ENCODE measurements at regions not wholly inside any gene's neighbourhood (a gene's known extent, or its start where the extent isn't known, plus 50 kb on each side); places are given as distances from the start of the nearest gene placed in this dataset.

DNA sequence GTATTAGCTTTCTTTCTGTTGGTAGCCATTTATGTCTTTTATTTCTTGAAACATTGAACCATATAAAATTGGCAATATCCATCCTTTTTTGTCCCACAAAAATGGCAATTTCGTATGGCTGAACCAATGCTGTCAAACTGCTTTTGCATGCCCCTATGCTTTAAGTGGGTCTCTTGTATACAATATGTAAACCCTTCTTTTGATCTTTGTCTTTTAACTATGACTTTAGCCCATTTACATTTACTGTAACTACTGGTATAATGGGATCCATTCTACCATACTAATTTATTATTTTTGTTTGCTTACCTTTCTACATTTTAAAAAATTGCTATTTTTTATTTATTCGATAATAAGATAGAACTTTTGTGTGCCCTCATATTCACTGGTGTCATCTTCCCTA lies 93.4 kb downstream of the TENT4A start:
- intact Hi-C loops (cut with DNase I), result no loop called here
- DNase-seq (ENCODE audit: low spot score), result no peak

DNA sequence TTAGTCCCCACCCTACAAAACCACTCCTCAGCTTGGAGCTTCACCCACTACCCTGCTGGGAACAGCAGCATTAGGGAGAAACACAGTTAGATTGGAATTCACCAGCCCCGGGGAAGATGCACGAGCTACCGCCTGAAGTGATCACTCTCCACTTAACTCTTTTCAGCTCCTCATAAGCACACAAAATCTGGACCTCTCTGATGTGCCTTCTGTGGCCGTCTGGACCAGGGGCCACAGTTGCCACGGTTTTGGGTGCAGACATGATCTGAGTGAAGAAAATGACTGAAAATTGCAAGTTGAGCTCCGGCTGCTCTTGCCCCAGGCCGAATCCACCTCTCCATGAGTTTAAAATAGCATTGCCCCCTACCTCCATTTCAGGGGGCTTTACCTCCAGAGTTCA lies 95.2 kb downstream of the TENT4A start:
- DNase-seq (ENCODE audit: low spot score), result no peak
- intact Hi-C loops (cut with DNase I), result no loop called here

DNA sequence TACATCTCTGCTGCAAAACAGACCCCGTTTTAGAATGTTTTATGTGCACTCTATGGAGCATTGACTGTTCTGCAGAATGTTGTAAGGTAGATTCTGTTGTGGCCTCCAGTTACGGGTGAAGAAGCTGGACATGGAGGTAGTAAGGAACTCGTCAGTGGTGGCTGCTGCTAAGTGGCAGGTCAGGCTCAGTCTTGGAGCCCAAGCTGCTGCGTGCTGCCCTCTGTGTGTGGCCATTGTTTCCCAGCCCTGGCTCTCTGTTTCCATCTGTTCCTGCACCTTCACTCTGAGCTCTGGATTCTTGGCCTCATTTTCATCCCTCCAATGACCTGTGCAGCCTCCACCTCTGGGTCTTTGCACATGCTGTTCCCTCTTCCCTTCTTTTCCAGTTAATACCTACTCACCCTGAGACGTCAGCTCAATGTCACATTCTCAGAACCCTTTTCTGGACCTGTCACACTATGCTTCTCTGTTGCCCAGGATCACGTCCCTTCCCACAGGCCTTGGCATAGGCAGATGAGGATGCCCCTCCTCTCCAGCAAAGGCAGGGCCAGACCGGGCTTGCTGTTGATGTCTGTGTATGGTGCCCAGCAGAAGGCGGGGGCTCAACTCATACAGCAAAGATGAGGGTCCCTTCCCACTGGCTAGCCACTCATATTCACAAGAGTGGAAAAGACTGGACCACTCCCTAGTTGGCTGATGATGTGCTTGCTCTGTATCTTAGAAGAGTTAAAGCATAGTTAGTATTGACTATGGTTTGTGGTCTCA lies 97.6 kb downstream of the TENT4A start:
- intact Hi-C loops (cut with DNase I), result no loop called here

DNA sequence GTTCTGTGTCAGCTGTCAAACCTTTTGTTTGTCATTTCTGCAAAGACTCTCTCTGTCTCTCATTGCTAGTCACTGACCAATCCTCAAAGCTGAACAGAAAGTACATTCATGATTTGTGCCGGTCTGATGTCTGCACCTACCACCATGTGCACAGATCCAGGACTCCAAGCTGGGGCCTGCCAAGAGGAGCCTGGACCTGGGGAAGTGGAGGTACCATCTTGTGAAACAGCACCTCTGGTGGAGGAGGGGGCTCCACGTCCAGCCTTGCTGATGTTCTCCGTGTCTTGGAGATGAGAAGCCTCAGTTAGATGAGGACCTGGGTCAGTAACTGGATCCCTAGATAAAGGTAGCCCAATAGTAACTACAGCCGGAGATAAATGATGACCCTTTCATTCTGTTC lies 98.9 kb downstream of the TENT4A start:
- DNase-seq (ENCODE audit: low spot score), result no peak
- intact Hi-C loops (cut with DNase I), result no loop called here

More for the DNA sequence above, 97.6 kb downstream of the TENT4A start:
- DNase-seq (ENCODE audit: low spot score), result no peak

DNA sequence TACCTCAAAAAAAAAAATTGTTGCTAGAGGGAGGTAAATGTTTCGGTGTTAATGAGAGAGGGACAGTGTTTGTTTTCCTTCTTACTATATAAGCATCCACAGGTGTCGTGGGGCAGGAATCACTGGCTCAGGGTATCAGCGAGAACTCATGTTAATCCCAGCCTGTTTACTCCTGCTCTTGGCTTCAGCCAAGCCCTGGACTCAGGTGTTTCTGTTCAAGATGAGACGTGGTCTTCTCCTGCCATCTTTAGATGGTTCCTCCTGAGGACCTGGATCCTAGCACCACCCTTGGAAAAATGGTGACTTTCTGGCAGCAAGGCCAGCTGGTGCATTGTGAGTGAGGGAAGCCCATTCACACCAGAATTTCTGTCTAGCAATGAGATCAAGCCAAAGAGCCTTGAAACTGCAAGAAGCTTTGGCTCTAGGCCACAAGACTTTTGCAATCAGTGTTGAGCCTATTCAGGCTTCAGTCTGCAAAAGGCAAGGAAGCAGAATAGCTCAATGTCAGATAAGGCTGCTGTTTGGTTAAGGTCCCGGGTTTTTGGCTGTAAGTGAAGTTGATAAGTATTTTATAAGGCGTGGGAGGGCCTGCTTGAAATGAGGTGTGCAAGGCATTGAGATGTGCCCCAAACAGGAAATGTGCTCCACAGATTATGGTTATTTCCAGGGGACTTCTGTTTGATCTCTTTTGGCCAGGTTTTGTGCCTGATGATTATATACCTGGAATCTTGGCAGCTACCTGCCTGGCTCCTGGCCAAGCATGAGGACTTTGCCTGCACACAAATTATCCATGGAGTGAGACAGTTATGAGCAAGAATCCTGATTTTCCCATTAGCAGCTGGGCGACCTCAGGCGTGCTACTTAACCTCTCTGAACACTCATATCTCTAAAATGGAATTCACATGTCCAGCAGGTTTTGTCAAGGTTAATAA lies 99.8 kb downstream of the TENT4A start:
- no peak for DNase-seq (ENCODE audit: low spot score)
- intact Hi-C loops (cut with DNase I), result no loop called here

DNA sequence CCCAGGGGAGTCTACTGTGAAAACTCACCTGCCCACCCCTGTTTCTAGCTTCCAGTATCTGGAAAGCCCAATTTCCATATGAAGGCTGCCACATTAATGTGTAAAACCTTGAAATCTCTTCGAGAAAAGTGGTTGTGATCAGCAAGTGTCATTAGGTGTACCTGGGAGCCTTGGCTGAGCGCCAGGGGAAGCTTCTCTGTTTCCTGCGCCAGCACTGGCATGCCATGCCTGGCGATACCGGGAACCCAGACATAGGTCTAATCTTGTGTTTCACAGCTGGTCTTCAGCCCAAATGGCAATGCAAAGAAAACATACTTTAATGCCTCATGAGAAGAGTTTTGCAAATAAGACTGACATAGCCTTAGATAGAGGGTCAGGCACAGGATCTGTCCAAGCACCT lies 101.6 kb downstream of the TENT4A start:
- intact Hi-C loops (cut with DNase I), result no loop called here

DNA sequence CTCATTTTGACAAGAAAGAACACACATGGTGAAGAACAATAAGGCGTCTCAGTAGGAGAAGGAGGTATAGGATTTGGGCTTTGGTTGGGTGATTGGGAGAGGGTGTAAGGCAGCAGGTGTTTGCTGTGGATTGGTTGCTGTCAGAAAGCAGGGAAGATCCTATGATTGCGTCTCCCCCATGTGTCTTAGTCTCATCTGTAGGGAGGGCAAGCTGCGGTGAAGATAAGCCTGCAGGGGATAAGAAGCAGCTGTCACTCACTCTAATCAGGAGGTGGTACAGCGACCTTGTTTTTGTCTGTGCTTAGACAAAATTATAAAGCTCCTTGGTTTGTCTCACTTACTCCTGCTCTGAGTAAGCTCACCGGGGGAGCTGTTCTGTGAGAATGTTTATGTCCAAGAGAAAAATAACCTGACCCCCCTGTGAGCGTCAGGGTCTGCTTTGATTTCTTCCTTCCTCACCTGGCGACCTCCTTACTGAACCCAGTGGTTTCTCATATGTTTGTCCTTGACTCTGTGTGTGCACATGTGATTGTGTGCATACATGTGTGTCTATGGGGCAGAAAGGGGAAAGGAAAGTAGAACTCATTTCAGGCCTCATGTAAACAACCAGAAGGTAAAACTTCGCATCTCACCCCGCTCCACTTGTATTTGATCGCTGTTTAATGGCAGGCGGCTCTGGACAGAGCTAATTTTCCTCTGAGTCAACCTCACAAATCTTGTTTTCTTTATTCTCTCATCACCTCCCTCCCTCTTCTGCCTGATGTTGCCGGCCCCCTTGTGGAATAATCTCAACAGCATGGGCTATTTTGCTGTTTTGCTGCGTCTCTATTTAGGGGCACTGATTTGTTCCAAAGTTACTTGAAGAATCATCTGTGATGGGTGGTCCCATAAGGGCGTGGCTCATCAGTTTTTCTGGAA lies 105.6 kb downstream of the TENT4A start:
- no peak for DNase-seq (ENCODE audit: low spot score)
- intact Hi-C loops (cut with DNase I), result no loop called here

More for the DNA sequence above, 101.6 kb downstream of the TENT4A start:
- no peak for DNase-seq (ENCODE audit: low spot score)

DNA sequence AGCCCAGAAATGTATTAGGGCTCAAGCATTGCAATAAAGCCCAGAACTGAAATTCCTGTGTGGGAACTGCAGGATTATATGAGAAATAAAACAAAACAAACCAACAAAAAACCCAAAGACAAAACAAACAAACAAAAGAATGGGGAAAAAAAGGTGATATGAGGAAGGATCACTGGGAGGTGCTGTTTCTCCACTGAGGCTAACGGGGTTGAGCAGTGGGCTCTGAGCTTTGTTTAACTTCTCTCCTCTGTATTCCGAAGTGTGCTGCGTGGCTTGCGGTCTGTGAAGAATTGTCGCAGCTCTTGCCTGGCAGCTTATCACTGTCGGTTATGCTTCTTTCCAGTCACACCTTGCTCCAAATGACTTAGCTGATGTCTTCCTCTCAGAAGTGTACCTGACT lies 106.3 kb downstream of the TENT4A start:
- intact Hi-C loops (cut with DNase I), result no loop called here
- DNase-seq (ENCODE audit: low spot score), result no peak

DNA sequence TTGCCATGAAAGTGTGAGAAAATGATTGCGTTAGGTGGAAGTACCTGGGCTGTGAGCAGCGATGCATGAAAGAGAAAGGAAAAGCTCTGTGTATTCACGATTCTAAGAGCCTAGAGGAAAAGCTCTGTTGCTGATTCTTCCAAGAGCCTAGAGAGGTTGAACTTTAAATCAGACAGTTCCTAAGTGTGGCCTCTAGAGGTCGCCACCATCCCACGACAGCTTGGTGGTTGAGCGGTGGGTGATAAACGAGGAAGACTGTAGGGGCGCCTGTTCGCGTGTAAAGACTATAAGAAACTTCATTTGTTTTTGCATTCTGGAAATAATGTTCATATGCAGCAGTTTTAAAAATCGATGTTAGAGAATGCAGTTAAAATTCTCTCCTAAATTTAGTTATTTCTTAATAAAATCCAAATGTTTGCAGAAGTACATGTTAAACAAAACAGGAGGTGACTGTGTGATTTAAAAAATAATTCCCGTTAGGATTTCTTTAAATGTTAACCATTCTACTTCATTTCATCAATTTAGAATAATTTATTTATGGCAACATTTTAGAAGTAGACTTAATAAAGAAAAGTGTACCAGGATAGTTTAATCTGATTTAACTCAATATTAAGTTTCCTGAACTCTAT lies 107.7 kb downstream of the TENT4A start:
- intact Hi-C loops (cut with DNase I), result no loop called here
- no peak for DNase-seq (ENCODE audit: low spot score)

DNA sequence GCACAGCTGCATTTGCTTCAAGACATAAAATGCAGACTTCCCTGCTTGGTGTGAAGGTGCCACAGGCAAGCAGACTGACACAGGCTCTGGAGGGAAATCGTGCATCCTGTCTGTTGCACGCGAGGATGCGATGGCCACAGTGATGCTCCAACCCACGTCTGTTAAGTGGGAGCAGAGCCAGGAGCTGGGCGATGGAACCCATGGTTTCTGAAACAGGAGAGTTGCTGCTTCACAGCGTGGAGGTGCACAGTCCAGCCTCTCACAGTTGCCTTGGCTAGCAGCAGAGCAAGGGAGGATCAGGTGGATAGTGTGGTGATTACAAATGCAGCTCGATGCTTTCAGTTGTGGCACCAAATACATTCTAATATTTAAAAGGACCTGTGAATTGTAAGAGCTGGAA lies 108.8 kb downstream of the TENT4A start:
- DNase-seq (ENCODE audit: low spot score), result no peak
- intact Hi-C loops (cut with DNase I), result no loop called here

DNA sequence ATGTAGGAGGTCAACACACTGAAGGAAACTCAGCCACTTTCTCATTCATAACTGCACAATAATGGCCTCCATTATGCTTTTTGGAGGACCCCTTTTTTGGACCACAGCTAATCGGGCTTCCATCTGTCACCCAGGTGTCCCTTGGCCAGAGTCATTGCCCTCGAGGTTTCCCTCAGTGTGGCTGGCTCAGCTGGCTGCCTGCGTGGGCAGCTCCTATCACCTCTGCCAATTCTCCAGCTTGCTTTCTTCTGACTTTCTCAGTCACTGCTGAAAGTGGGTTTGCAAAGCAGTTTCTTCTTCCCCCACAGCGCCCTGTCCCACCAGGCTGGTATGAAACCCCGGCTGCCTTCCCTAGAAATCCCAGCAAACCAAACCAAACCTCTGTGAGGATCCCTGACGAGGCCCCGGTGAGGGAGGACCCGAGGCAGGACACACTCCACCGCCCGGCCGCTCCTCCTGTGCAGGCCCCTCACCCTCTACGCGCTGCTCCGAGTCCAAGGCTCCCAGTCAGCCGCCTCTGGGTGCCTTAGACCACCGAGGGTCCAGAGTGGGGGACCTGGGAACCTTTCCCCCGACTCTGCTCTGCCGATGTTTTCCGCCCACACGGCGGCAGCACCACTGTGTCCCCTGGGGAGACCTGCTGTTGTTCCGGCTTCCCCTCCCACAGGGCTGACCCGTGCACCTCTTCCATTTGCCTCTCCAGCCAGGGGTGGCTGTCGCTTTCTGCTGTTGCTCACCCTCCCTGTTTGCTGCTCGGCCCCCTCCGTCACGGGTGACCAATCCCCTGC lies 109.5 kb downstream of the TENT4A start:
- no peak for DNase-seq (ENCODE audit: low spot score)
- intact Hi-C loops (cut with DNase I), result no loop called here

DNA sequence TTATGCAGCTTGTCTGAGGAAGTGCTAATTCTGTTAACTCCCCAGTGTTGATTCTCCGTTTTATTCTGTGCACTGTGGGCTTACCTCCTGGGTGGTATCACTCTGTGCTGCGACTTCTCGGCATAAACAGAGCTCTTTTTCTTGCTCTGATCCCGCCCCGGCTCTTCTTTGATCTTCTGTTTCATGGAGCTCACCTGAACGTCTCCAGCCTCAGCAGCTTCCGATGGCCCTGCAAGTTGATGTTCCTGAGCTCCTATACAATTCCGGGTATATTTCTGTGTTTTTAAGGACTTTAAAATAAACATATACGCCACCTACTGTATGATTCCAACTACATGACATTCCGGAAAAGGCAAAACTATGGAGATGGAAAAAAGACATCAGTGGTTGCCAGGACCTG lies 110.8 kb downstream of the TENT4A start:
- intact Hi-C loops (cut with DNase I), result no loop called here
- no peak for DNase-seq (ENCODE audit: low spot score)

DNA sequence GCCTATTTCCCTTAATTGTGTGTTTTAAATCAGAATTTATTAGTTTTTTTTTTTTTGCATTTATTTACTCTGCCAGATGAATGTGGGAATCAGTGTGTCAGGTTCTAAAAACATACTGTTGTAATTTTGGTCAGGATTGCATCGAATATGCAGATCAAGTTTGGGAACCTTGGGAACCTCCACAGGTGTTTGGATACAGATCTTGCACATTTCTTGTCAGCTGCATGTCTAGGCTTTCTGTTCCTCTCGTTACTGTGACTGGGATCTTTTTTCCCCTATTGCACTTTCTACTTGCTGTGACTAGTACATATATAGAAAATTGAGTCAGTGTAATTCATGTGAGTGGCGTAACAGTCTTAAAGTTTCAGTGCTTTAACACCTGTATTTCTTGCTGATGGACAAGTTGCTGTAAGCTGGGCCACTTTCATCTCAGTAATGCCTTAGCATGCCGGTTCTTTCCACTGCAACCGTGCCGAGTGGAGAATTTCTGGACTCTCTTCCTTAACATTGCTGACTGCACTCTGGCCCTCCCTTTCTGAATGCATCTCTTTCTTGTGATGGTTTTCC lies 112.5 kb downstream of the TENT4A start:
- intact Hi-C loops (cut with DNase I), result no loop called here
- DNase-seq (ENCODE audit: low spot score), result no peak

DNA sequence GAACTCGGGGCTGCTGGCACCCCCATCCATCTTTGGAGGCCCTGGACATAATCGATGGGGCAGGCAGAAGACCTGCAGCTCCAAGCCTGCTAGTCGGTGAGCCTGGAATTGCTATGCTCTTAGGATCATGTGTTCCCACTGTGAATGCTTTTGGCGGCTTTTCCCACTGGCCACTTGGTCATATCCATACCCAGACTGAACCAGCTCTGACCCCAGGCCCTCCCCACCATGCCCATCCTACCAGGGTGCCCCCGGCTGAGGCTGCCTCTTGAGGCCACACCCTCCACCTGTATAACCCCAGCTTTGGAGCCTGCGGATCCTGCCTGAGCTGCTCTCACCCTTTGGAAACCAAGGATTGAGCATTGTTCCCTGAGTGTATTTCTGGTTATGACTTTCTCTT lies 113.5 kb downstream of the TENT4A start:
- intact Hi-C loops (cut with DNase I), result no loop called here
- DNase-seq (ENCODE audit: low spot score), result no peak

DNA sequence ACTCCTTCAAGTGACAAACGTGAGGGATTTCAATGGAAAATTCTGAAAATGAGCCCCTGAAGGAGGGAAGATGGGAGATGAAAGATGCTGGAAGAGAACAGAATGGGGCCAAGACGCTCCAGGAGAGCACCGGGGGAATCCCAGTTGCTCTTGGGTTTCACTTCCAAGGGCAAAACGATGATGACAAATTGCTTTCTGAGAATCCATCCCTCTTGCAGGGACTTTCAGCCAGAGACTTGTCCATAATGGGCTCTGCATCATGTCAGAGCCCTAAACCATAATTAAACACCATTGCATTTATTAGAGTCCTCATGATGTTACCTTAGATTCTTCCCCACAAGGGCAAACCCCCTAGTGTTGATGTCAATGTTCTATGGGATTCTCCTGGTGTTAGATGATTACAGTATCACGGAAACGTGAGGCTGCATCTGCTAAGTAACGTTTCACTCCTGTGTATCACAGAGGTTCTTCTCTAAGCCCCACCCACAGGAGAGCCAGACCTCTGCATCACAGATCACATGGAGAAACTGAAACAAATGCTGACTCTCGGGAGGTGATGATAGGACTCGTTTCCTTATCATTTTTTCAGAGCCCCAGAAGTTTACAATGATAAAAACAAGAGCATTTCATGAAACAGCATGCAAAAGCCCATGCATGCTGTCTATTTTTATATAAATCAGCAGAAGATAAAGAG lies 114.4 kb downstream of the TENT4A start:
- no peak for DNase-seq (ENCODE audit: low spot score)
- intact Hi-C loops (cut with DNase I), result no loop called here

DNA sequence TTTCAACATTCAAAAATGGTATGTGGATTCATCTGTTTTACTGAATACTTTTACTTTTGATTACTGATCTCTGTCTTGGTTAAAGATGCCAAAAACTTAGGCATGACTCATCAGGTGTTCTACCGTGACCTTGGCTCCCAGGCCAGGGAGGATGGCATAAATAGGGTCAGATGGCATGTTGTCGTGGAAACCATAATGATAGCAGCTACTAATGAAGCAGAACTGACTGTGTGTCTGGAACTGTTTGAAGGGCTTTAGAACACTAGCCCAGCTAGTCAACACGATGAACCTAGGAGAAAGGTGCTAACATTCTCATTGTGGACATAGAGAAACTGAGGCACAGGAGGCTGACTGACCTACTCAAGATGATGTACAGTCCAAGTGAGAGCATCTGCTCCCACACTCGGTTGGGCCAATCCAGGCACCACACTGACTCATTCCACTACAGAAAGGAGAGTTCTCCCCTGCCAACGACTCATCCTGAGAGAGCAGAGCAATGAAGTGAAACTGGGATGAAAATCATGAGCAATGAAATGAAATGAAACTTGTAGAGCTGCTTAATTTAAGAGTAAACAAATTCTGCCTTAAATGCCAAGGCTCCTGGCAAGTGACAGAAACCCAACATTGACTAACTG lies 116.0 kb downstream of the TENT4A start:
- no peak for DNase-seq (ENCODE audit: low spot score)
- intact Hi-C loops (cut with DNase I), result no loop called here

DNA sequence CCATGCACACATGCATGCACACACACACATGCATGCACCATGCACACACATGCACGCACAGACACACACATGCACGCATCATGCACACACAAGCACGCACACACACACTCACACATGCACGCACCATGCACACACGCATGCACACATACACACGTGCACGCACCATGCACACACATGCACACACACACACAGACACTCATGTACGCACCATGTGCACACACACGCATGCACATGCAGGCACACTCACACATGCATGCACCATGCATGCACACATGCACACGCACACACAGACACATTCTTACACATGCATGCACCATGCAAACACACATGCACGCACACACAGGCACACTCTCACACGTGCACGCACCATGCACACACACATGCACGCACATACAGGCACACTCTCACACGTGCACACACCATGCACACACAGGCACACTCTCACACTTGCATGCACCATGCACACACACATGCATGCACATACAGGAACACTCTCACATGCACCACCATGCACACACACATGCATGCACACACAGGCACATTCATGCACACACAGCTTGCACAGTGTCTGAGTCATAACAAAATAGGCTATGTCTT lies 117.5 kb downstream of the TENT4A start:
- DNase-seq (ENCODE audit: low spot score), result no peak
- intact Hi-C loops (cut with DNase I), result no loop called here
